HEK293T (cell line): ENCODE measurements at regions not wholly inside any gene's neighbourhood (a gene's known extent, or its start where the extent isn't known, plus 50 kb on each side); places are given as distances from the start of the nearest gene placed in this dataset.

Experiments
- CTCF ChIA-PET: fragments of 350-600 bp; formaldehyde crosslinking; extraction: SDS; loops from one replicate; lab custom pipeline; 2021; ENCODE audit warnings: antibody characterized with exemption, inconsistent platforms; lab: Yijun Ruan, JAX
- POLR2A ChIA-PET: fragments of 350-600 bp; formaldehyde crosslinking; extraction: SDS; loops from one replicate; lab custom pipeline; 2020; ENCODE audit warnings: antibody characterized with exemption, inconsistent platforms; lab: Yijun Ruan, JAX
- DNase-seq: peaks from one replicate; pipeline ENCODE4 v3.0.0; 2012; ENCODE audit warnings: mixed read lengths; ENCODE audit errors: extremely low spot score
- ARNT ChIP-seq: fragments of 450-650 bp; IDR thresholded peaks from 2 replicates; pipeline ENCODE4 v1.6.1; 2017; ENCODE audit warnings: mild to moderate bottlenecking
- BHLHE40 ChIP-seq: fragments of 450-650 bp; IDR thresholded peaks from 2 replicates; pipeline ENCODE4 v1.6.1; 2016; ENCODE audit warnings: mild to moderate bottlenecking, moderate library complexity, borderline replicate concordance
- CTBP1 ChIP-seq: fragments of 450-650 bp; IDR thresholded peaks from 2 replicates; pipeline ENCODE4 v1.6.1; 2016; ENCODE audit warnings: borderline replicate concordance
- ELF4 ChIP-seq: fragments of 450-650 bp; IDR thresholded peaks from 2 replicates; pipeline ENCODE4 v1.6.1; 2017; ENCODE audit warnings: antibody characterized with exemption
- FOXA1 ChIP-seq: fragments of 450-650 bp; IDR thresholded peaks from 2 replicates; pipeline ENCODE4 v1.6.1; 2016; ENCODE audit warnings: mild to moderate bottlenecking
- FOXK2 ChIP-seq: fragments of 450-650 bp; IDR thresholded peaks from 2 replicates; pipeline ENCODE4 v1.6.1; 2016; ENCODE audit warnings: mild to moderate bottlenecking
- FOXM1 ChIP-seq: fragments of 450-650 bp; IDR thresholded peaks from 2 replicates; pipeline ENCODE4 v1.6.1; 2017; ENCODE audit warnings: mild to moderate bottlenecking, borderline replicate concordance
- HDGF ChIP-seq: fragments of 450-650 bp; IDR thresholded peaks from 2 replicates; pipeline ENCODE4 v1.6.1; 2017; ENCODE audit warnings: antibody characterized with exemption, borderline replicate concordance
- L3MBTL2 ChIP-seq: fragments of 450-650 bp; conservative IDR thresholded peaks from 2 replicates; pipeline ENCODE4 v1.6.1; 2016; ENCODE audit warnings: mild to moderate bottlenecking
- LEF1 ChIP-seq: fragments of 450-650 bp; IDR thresholded peaks from 2 replicates; pipeline ENCODE4 v1.6.1; 2017; ENCODE audit warnings: mild to moderate bottlenecking, borderline replicate concordance
- NFRKB ChIP-seq: fragments of 450-650 bp; IDR thresholded peaks from 2 replicates; pipeline ENCODE4 v1.6.1; 2016; ENCODE audit warnings: mild to moderate bottlenecking, moderate library complexity
- SP1 ChIP-seq: fragments of 450-650 bp; IDR thresholded peaks from 2 replicates; pipeline ENCODE4 v1.6.1; 2017
- SUZ12 ChIP-seq: fragments of 450-650 bp; IDR thresholded peaks from 2 replicates; pipeline ENCODE4 v1.6.1; 2016; ENCODE audit warnings: mild to moderate bottlenecking
- TARDBP ChIP-seq: fragments of 450-650 bp; IDR thresholded peaks from 2 replicates; pipeline ENCODE4 v1.6.1; 2016
- ZNF384 ChIP-seq: fragments of 450-650 bp; IDR thresholded peaks from 2 replicates; pipeline ENCODE4 v1.6.1; 2016
- TF ChIP-seq, protein P1 (sequence below): fragments of 450-650 bp; IDR thresholded peaks from 2 replicates; pipeline ENCODE4 v1.6.1; 2016

DNA sequence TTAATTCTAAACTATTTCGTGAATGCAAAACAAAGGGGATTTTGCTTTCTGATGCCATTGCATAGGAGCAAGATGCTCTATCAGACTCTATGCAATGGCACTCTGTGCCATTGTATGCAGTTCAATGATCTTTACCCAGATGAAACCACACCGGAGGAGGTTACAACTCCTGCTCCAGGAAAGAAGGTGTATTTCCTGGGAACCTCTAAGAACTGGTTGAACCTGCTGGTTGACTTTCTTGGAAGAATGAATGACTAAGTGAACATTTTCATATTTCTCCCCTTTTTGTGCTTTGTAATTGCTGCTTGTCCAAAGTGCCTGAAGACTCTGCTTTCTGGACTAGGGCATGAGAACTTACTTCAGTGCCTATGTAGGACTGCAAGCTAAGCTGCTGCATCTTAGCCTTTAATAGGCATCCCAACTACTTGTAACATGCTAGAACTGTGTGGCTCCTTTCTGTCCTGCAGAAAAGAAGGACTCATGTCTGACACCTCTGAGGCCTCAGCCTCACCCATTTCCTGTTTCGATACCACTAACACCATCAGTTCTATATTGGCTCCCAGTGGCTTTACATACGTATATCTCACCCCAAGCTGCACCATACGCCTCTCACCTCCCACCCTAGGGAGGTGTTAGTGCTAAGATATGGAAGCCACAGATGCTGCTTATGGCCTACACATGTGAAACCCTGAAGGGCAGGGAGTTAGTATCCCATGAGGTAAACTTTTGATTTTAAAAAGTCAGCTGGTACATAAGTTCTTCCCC lies 193.5 kb upstream of the CNOT2 start:
- no peak for TF ChIP-seq SUZ12
- no peak for TF ChIP-seq FOXK2
- no peak for TF ChIP-seq FOXM1
- no peak for TF ChIP-seq TARDBP
- no peak for TF ChIP-seq SP1
- TF ChIP-seq ZNF384, result no peak
- TF ChIP-seq BHLHE40, result no peak
- CTCF ChIA-PET, result no interaction called here
- DNase-seq, result no peak
- POLR2A ChIA-PET, result no interaction called here

DNA sequence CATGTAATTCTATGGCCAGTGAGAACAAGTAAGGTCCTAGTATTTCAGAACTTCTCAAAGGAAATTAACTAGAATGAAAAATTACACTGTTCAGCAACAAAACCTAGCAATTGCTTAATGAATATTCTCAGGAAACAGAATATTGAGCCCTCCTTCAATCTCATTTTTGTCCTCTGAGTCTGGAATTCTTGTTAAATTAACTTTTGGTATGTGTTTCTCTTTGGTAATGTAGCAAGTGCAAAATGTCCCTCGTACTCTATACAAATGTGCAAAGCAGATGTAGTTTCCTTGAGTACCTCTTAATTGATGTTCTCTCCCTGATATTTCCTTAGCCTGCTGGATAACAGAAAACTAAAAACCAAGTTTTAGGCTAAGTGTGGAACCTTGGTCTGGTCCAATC lies 190.8 kb upstream of the CNOT2 start:
- ChIA-PET POLR2A (no interaction called here), CTCF (no interaction called here)
- TF ChIP-seq SP1 (no peak), CTBP1 (no peak), SUZ12 (no peak), ZNF384 (no peak), NFRKB (no peak), FOXM1 (no peak), L3MBTL2 (no peak), HDGF (no peak), FOXA1 (no peak), ELF4 (no peak), BHLHE40 (no peak), FOXK2 (no peak), TARDBP (no peak), LEF1 (no peak), ARNT (no peak)
- TF ChIP-seq, protein P1, sequence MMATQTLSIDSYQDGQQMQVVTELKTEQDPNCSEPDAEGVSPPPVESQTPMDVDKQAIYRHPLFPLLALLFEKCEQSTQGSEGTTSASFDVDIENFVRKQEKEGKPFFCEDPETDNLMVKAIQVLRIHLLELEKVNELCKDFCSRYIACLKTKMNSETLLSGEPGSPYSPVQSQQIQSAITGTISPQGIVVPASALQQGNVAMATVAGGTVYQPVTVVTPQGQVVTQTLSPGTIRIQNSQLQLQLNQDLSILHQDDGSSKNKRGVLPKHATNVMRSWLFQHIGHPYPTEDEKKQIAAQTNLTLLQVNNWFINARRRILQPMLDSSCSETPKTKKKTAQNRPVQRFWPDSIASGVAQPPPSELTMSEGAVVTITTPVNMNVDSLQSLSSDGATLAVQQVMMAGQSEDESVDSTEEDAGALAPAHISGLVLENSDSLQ, result no peak
- DNase-seq, result no peak

DNA sequence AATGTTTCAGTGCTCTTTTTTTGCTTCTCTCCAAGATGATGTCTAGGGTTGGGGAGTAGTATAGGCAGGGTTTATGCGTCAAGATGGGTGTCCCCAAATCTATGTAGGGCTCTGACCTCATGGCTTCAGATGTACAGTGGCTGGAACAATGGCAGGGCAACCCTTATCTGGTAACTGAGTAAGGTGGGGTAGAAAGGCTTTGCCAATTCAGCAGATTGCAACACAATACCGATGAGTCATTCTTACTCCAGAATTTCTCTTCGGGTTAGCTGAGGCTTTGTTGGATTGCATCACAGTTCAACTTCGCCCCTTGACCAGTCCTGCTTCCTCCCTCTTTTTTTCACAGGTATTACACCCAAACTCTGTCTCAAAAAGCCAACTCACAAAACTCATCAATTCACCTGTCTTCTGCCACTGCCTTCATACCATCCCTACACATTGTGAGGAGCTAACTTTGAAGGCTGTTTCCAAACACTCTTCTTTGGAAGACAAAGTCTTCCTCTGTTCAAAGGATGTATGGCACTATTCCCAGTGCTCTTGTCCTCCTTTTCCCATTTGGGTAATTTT lies 190.2 kb upstream of the CNOT2 start:
- DNase-seq, result no peak
- ChIA-PET CTCF (no interaction called here), POLR2A (no interaction called here)
- TF ChIP-seq SP1 (no peak), LEF1 (no peak), FOXA1 (no peak), ELF4 (no peak), L3MBTL2 (no peak), FOXK2 (no peak), ZNF384 (no peak), SUZ12 (no peak), HDGF (no peak), CTBP1 (no peak), NFRKB (no peak), TARDBP (no peak), BHLHE40 (no peak), FOXM1 (no peak), ARNT (no peak)
- TF ChIP-seq, protein P1, result no peak

DNA sequence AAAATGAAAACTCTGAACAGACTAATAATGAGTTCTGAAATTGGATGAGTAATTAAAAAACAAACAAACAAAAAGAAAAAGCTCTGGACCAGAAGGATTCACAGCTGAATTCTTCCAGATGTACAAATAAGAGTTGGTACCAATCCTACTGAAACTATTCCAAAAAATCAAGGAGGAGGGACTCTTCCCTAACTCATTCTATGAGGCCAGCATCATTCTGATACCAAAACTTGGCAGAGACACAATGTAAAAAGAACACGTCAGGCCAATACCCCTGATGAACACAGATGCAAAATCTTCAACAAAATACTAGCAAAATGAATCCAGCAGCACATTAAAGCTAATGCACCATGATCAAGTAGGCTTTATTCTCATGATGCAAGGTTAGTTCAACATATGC lies 183.9 kb upstream of the CNOT2 start:
- no peak for DNase-seq
- ChIA-PET CTCF (no interaction called here), POLR2A (no interaction called here)
- TF ChIP-seq TARDBP, result no peak
- TF ChIP-seq BHLHE40, result no peak
- TF ChIP-seq, protein P1, result no peak
- TF ChIP-seq ARNT, result no peak
- TF ChIP-seq FOXM1, result no peak
- TF ChIP-seq HDGF, result no peak
- no peak for TF ChIP-seq LEF1
- no peak for TF ChIP-seq CTBP1
- TF ChIP-seq FOXK2, result no peak
- TF ChIP-seq L3MBTL2, result no peak
- no peak for TF ChIP-seq NFRKB
- no peak for TF ChIP-seq SP1
- no peak for TF ChIP-seq ZNF384
- TF ChIP-seq SUZ12, result no peak

DNA sequence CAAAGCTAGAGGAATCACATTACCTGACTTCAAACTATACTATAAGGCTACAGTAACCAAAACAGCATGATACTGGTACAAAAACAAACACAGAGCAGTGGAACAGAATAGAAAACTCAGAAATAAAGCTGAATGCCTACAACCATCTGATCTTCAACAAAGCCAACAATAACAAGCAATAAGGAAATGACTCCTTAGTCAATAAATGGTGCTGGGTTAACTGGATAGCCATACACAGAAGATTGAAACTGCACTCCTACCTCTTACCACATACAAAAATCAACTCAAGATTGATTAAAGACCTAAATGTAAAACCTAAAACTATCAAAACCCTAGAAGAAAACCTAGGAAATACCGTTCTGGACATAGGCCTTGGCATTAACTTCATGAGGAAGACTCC lies 182.6 kb upstream of the CNOT2 start:
- POLR2A ChIA-PET, result no interaction called here

DNA sequence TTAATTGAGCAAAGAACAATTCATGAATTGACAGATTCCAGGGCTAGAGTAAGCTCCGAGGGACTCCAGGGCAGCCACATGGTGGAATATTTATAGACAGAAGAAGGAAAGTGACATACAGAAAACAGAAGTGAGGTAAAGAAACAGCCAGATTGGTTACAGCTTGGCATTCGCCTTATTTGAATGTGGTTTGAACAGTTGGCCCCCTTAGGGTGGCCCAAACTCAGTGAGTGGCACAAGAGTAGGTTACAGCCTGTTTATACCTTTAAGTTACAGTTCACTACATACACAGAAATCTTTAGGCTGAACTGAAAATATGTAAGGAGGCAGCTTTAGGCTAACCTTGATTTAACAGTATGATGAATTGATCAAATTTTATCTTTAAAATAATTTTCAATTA lies 174.5 kb upstream of the CNOT2 start:
- ChIA-PET CTCF (no interaction called here), POLR2A (no interaction called here)
- no peak for DNase-seq
- TF ChIP-seq TARDBP, result no peak
- TF ChIP-seq BHLHE40, result no peak

More for the DNA sequence above, 182.6 kb upstream of the CNOT2 start:
- DNase-seq, result no peak
- TF ChIP-seq, protein P1, result no peak
- CTCF ChIA-PET, result no interaction called here
